HG03565 (cell line): ENCODE measurements at regions not wholly inside any gene's neighbourhood (a gene's known extent, or its start where the extent isn't known, plus 50 kb on each side); places are given as distances from the start of the nearest gene placed in this dataset.
"Not testable (repeated sequence)": the region's sequence is repeated elsewhere in the genome, so short reads cannot be mapped to it uniquely, and the experiment has no call there.

ENCODE experiments used
- ATAC-seq: cut with Tn5 transposase; IDR thresholded peaks from one replicate; pipeline ENCODE4 v1.9.1; 2021; ENCODE audit warnings: mild to moderate bottlenecking, moderate library complexity; ENCODE audit not compliant: unreplicated experiment

GRCh38 chr2:7368211-7368610, 451.0 kb downstream of the RNF144A start:
- ATAC-seq, result no peak

- ATAC-seq, result no peak
Measured at GRCh38 chr2:7373156-7373555, 455.9 kb downstream of the RNF144A start.

GRCh38 chr2:7375901-7376300, 458.7 kb downstream of the RNF144A start:
- no peak for ATAC-seq

- ATAC-seq, result no peak
Measured at GRCh38 chr2:7377916-7378569, 460.8 kb downstream of the RNF144A start.

GRCh38 chr2:7378591-7378990, 461.4 kb downstream of the RNF144A start:
- no peak for ATAC-seq

- ATAC-seq, result no peak
Measured at GRCh38 chr2:7379799-7380198, 462.6 kb downstream of the RNF144A start.

GRCh38 chr2:7384773-7385349, 467.6 kb downstream of the RNF144A start:
- no peak for ATAC-seq

- not testable (repeated sequence) for ATAC-seq
Measured at GRCh38 chr2:7390311-7390710, 473.1 kb downstream of the RNF144A start.

GRCh38 chr2:7392076-7392787, 475.0 kb downstream of the RNF144A start:
- no peak for ATAC-seq

GRCh38 chr2:7394195-7394594, 477.0 kb downstream of the RNF144A start:
- ATAC-seq, result no peak

- ATAC-seq, result no peak
Measured at GRCh38 chr2:7400628-7401027, 483.4 kb downstream of the RNF144A start.

GRCh38 chr2:7403092-7403775, 486.0 kb downstream of the RNF144A start:
- ATAC-seq, result no peak

GRCh38 chr2:7405861-7406715, 488.9 kb downstream of the RNF144A start:
- ATAC-seq, result no peak

GRCh38 chr2:7407001-7407400, 489.8 kb downstream of the RNF144A start:
- ATAC-seq, result no peak

GRCh38 chr2:7407906-7408680, 490.9 kb downstream of the RNF144A start:
- ATAC-seq, result no peak

- ATAC-seq, result no peak
Measured at GRCh38 chr2:7411691-7412090, 494.5 kb downstream of the RNF144A start.

- ATAC-seq, result no peak
Measured at GRCh38 chr2:7417845-7418742, 500.9 kb downstream of the RNF144A start.

GRCh38 chr2:7419186-7419585, 502.0 kb downstream of the RNF144A start:
- ATAC-seq, result no peak

- ATAC-seq, result no peak
Measured at GRCh38 chr2:7419814-7420311, 502.7 kb downstream of the RNF144A start.
